ENCODE measurements at regions not wholly inside any gene's neighbourhood (a gene's known extent, or its start where the extent isn't known, plus 50 kb on each side); places are given as distances from the start of the nearest gene placed in this dataset.

GRCh38 chr16:86899757-86900156 is 321.4 kb downstream of the FOXL1 start:
- Histone ChIP-seq H3K27me3 (ENCODE audit: insufficient read depth, low read length) (no peaks in the 10 kb centered on the region), H3K27ac (ENCODE audit: low read depth, low read length) (peak overlapping the region; percentile 32), H3K4me1 (ENCODE audit: insufficient read depth, low read length) (peaks cover 22% of the 10 kb centered on the region), H2AFZ (ENCODE audit: low read depth, low read length) (no peak overlapping the region), H3K4me3 (ENCODE audit: insufficient read depth, low read depth, low read length) (no peak overlapping the region), H3K36me3 (ENCODE audit: insufficient read depth, low read length) (no peaks in the 10 kb centered on the region), H3K4me2 (ENCODE audit: low read length) (peak overlapping the region; percentile 25), H3K9me3 (ENCODE audit: insufficient read depth, low read depth, low read length) (no peaks in the 10 kb centered on the region), H3K9ac (ENCODE audit: low read length) (no peak overlapping the region), H4K20me1 (ENCODE audit: insufficient read depth, low read length) (no peaks in the 10 kb centered on the region), H3K79me2 (ENCODE audit: insufficient read depth, low read length) (no peaks in the 10 kb centered on the region)
- DNase-seq (ENCODE audit: low read depth) (peak; percentile 68), FAIRE-seq (peak; percentile 41)
- TF ChIP-seq CTCF (IDR thresholded peaks at IDR 0.05; ENCODE audit: insufficient read depth, low read depth, low read length) (no peak), EZH2 (IDR thresholded peaks at IDR 0.05; ENCODE audit: insufficient read depth, low read length) (no peak)
- Mint-ChIP-seq H3K36me3 (ENCODE audit: low read depth, unreplicated experiment) (no peaks in the 10 kb centered on the region), H3K27ac (ENCODE audit: unreplicated experiment) (no peak overlapping the region), H3K4me1 (ENCODE audit: low read depth, unreplicated experiment) (peaks cover 15% of the 10 kb centered on the region), H3K4me3 (ENCODE audit: unreplicated experiment) (no peak overlapping the region), H3K27me3 (ENCODE audit: low read depth, unreplicated experiment) (peaks cover 29% of the 10 kb centered on the region), H3K9me3 (ENCODE audit: unreplicated experiment) (no peaks in the 10 kb centered on the region)

DNA sequence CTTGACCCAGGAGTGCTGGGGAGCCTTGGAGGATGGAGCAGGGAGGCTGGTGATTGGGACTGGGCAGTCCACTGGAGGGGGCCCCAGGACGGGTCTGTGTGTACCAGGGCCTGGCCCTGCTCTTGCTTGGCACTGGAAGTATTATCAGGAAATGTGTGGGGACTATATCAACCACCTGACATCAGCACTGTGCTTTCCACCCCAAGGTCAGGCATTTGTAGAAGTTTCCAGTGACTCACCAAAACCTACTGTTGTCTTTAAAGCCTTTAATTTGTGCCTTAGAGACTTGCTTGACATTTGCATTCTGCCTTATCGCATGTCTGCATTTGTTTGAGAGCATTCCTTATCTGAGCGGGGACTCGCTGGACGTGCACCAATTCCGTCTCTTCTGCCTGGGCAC is 323.1 kb downstream of the FOXL1 start:
- Histone ChIP-seq H3K27me3 (ENCODE audit: insufficient read depth, low read length) (no peaks in the 10 kb centered on the region), H3K4me1 (ENCODE audit: insufficient read depth, low read length) (peaks cover 22% of the 10 kb centered on the region), H3K27ac (ENCODE audit: low read depth, low read length) (peak overlapping the region; percentile 36), H3K4me2 (ENCODE audit: low read length) (peak overlapping the region; percentile 47), H3K9ac (ENCODE audit: low read length) (peak overlapping the region; percentile 36), H3K9me3 (ENCODE audit: insufficient read depth, low read depth, low read length) (no peaks in the 10 kb centered on the region), H3K36me3 (ENCODE audit: insufficient read depth, low read length) (no peaks in the 10 kb centered on the region), H2AFZ (ENCODE audit: low read depth, low read length) (no peak overlapping the region), H4K20me1 (ENCODE audit: insufficient read depth, low read length) (no peaks in the 10 kb centered on the region), H3K79me2 (ENCODE audit: insufficient read depth, low read length) (no peaks in the 10 kb centered on the region), H3K4me3 (ENCODE audit: insufficient read depth, low read depth, low read length) (no peak overlapping the region)
- Mint-ChIP-seq H3K4me3 (ENCODE audit: unreplicated experiment) (no peak overlapping the region), H3K4me1 (ENCODE audit: low read depth, unreplicated experiment) (peaks cover 15% of the 10 kb centered on the region), H3K27ac (ENCODE audit: unreplicated experiment) (no peak overlapping the region), H3K36me3 (ENCODE audit: low read depth, unreplicated experiment) (no peaks in the 10 kb centered on the region), H3K9me3 (ENCODE audit: unreplicated experiment) (peaks cover under 1% of the 10 kb centered on the region), H3K27me3 (ENCODE audit: low read depth, unreplicated experiment) (peaks cover 28% of the 10 kb centered on the region)
- FAIRE-seq = no peak
- TF ChIP-seq CTCF (IDR thresholded peaks at IDR 0.05; ENCODE audit: insufficient read depth, low read depth, low read length) (no peak), EZH2 (IDR thresholded peaks at IDR 0.05; ENCODE audit: insufficient read depth, low read length) (no peak)
- DNase-seq (ENCODE audit: low read depth) = peak; percentile 67

- Histone ChIP-seq H3K9me3 (ENCODE audit: insufficient read depth, low read depth, low read length) (no peaks in the 10 kb centered on the region), H3K9ac (ENCODE audit: low read length) (no peak overlapping the region), H3K36me3 (ENCODE audit: insufficient read depth, low read length) (no peaks in the 10 kb centered on the region), H3K4me1 (ENCODE audit: insufficient read depth, low read length) (peaks cover 22% of the 10 kb centered on the region), H3K27ac (ENCODE audit: low read depth, low read length) (no peak overlapping the region), H4K20me1 (ENCODE audit: insufficient read depth, low read length) (no peaks in the 10 kb centered on the region), H3K79me2 (ENCODE audit: insufficient read depth, low read length) (no peaks in the 10 kb centered on the region), H3K27me3 (ENCODE audit: insufficient read depth, low read length) (no peaks in the 10 kb centered on the region), H3K4me2 (ENCODE audit: low read length) (no peak overlapping the region), H3K4me3 (ENCODE audit: insufficient read depth, low read depth, low read length) (no peak overlapping the region), H2AFZ (ENCODE audit: low read depth, low read length) (no peak overlapping the region)
- TF ChIP-seq EZH2 (IDR thresholded peaks at IDR 0.05; ENCODE audit: insufficient read depth, low read length) = no peak
- no peak for TF ChIP-seq CTCF (IDR thresholded peaks at IDR 0.05; ENCODE audit: insufficient read depth, low read depth, low read length)
- DNase-seq (ENCODE audit: low read depth) = no peak
- Mint-ChIP-seq H3K27me3 (ENCODE audit: low read depth, unreplicated experiment) (peaks cover 30% of the 10 kb centered on the region), H3K27ac (ENCODE audit: unreplicated experiment) (no peak overlapping the region), H3K36me3 (ENCODE audit: low read depth, unreplicated experiment) (no peaks in the 10 kb centered on the region), H3K4me1 (ENCODE audit: low read depth, unreplicated experiment) (peaks cover 15% of the 10 kb centered on the region), H3K4me3 (ENCODE audit: unreplicated experiment) (no peak overlapping the region), H3K9me3 (ENCODE audit: unreplicated experiment) (peaks cover 5% of the 10 kb centered on the region)
- no peak for FAIRE-seq
These were observed 324.3 kb downstream of the FOXL1 start for GRCh38 chr16:86902656-86903001.

Data from astrocyte (in vitro differentiated cells and primary cell).